ENCODE measurements at regions not wholly inside any gene's neighbourhood (a gene's known extent, or its start where the extent isn't known, plus 50 kb on each side); places are given as distances from the start of the nearest gene placed in this dataset.
"Not testable (repeated sequence)": the region's sequence is repeated elsewhere in the genome, so short reads cannot be mapped to it uniquely, and the experiment has no call there.

GRCh38 chr2:21966139-21966538 lies 842.4 kb downstream of the TDRD15 start:
- DNase-seq (ENCODE audit: low spot score) = no peak

GRCh38 chr2:21970971-21971370 lies 847.2 kb downstream of the TDRD15 start:
- DNase-seq (ENCODE audit: low spot score) = no peak

- DNase-seq (ENCODE audit: low spot score) = no peak
Measured at GRCh38 chr2:21972586-21972985, 848.8 kb downstream of the TDRD15 start.

GRCh38 chr2:21981127-21981526 lies 857.4 kb downstream of the TDRD15 start:
- no peak for DNase-seq (ENCODE audit: low spot score)

- DNase-seq (ENCODE audit: low spot score) = no peak
Measured at GRCh38 chr2:21993002-21993401, 869.2 kb downstream of the TDRD15 start.

GRCh38 chr2:21996339-21996738 lies 872.6 kb downstream of the TDRD15 start:
- DNase-seq (ENCODE audit: low spot score) = no peak

GRCh38 chr2:21999522-21999921 lies 875.8 kb downstream of the TDRD15 start:
- no peak for DNase-seq (ENCODE audit: low spot score)

- no peak for DNase-seq (ENCODE audit: low spot score)
Measured at GRCh38 chr2:22002066-22002465, 878.3 kb downstream of the TDRD15 start.

- DNase-seq (ENCODE audit: low spot score) = no peak
Measured at GRCh38 chr2:22003270-22003669, 879.5 kb downstream of the TDRD15 start.

GRCh38 chr2:22011048-22011447 lies 887.3 kb downstream of the TDRD15 start:
- DNase-seq (ENCODE audit: low spot score) = no peak

- DNase-seq (ENCODE audit: low spot score) = no peak
Measured at GRCh38 chr2:22020091-22020742, 896.4 kb downstream of the TDRD15 start.

- DNase-seq (ENCODE audit: low spot score) = no peak
Measured at GRCh38 chr2:22027345-22028005, 903.7 kb downstream of the TDRD15 start.

GRCh38 chr2:22035361-22035830 lies 911.6 kb downstream of the TDRD15 start:
- no peak for DNase-seq (ENCODE audit: low spot score)

GRCh38 chr2:22037274-22037673 lies 913.5 kb downstream of the TDRD15 start:
- DNase-seq (ENCODE audit: low spot score) = peak; percentile 81

- no peak for DNase-seq (ENCODE audit: low spot score)
Measured at GRCh38 chr2:22043784-22044183, 920.0 kb downstream of the TDRD15 start.

GRCh38 chr2:22055784-22056620 lies 932.2 kb downstream of the TDRD15 start:
- DNase-seq (ENCODE audit: low spot score) = no peak

- DNase-seq (ENCODE audit: low spot score) = no peak
Measured at GRCh38 chr2:22056621-22057132, 932.9 kb downstream of the TDRD15 start.

- no peak for DNase-seq (ENCODE audit: low spot score)
Measured at GRCh38 chr2:22062679-22063078, 938.9 kb downstream of the TDRD15 start.

GRCh38 chr2:22076454-22076853 lies 952.7 kb downstream of the TDRD15 start:
- DNase-seq (ENCODE audit: low spot score) = no peak

GRCh38 chr2:22078701-22079100 lies 954.9 kb downstream of the TDRD15 start:
- no peak for DNase-seq (ENCODE audit: low spot score)

- DNase-seq (ENCODE audit: low spot score) = no peak
Measured at GRCh38 chr2:22079583-22079982, 955.8 kb downstream of the TDRD15 start.

- peak; percentile 29 for DNase-seq (ENCODE audit: low spot score)
Measured at GRCh38 chr2:22086726-22087125, 963.0 kb downstream of the TDRD15 start.

GRCh38 chr2:22103617-22104016 lies 979.8 kb downstream of the TDRD15 start:
- DNase-seq (ENCODE audit: low spot score) = not testable (repeated sequence)
